Upper lobe of left lung (tissue), 4 donors: ENCODE measurements at regions not wholly inside any gene's neighbourhood (a gene's known extent, or its start where the extent isn't known, plus 50 kb on each side); places are given as distances from the start of the nearest gene placed in this dataset.

Experiments used
- CTCF ChIP-seq, 6 experiments: fragments of 450-650 bp in 4 of 6; fragments of 200-600 bp in 2 of 6; sonication (generic) in 2 of 6; IDR thresholded peaks; one replicate each; pipeline ENCODE4 v1.5.1; 2016 to 2019; ENCODE audit warnings: antibody characterized with exemption in 6 of 6
- EP300 ChIP-seq, 4 donors: sonication (generic); formaldehyde crosslinking; IDR thresholded peaks; one replicate each; pipeline ENCODE4 v1.5.1; 2017; ENCODE audit warnings: antibody characterized with exemption in 4 of 4, control low read depth in 2 of 4
- POLR2A ChIP-seq, 4 donors: fragments of 450-650 bp; IDR thresholded peaks; one replicate each; pipeline ENCODE4 v1.5.1; 2016 to 2017; ENCODE audit warnings: antibody characterized with exemption in 4 of 4, mild to moderate bottlenecking in 2 of 4
- POLR2AphosphoS5 ChIP-seq, 2 donors: sonication (generic); formaldehyde crosslinking; IDR thresholded peaks; one replicate each; pipeline ENCODE4 v1.5.1; 2017; ENCODE audit warnings: antibody characterized with exemption in 2 of 2

GRCh38 chr1:214120951-214121350 lies 133.2 kb downstream of the PROX1 start:
- TF ChIP-seq POLR2A (IDR thresholded peaks at IDR 0.05) (no peak), CTCF (IDR thresholded peaks at IDR 0.05) (no peak), EP300 (IDR thresholded peaks at IDR 0.05) (no peak), POLR2AphosphoS5 (IDR thresholded peaks at IDR 0.05) (no peak)
